ENCODE measurements at regions not wholly inside any gene's neighbourhood (a gene's known extent, or its start where the extent isn't known, plus 50 kb on each side); places are given as distances from the start of the nearest gene placed in this dataset.
A peak's percentile ranks its signal among the peaks of the same experiment; 100 is the strongest.

- ATAC-seq = peak; percentile 54
These were observed 61.9 kb downstream of the GPR6 start for GRCh38 chr6:110039981-110040383.

GRCh38 chr6:110040716-110041115 is 62.6 kb downstream of the GPR6 start:
- TF ChIP-seq PPARA (CRISPR knock-in tag; IDR thresholded peaks at IDR 0.05; ENCODE audit: borderline replicate concordance) (no peak), ARNTL (CRISPR knock-in tag; IDR thresholded peaks at IDR 0.05; ENCODE audit: borderline replicate concordance, low read depth) (no peak), GLIS3 (CRISPR knock-in tag; IDR thresholded peaks at IDR 0.05) (no peak), ZC3H10 (CRISPR knock-in tag; IDR thresholded peaks at IDR 0.05) (no peak), SNAI2 (CRISPR knock-in tag; IDR thresholded peaks at IDR 0.05) (no peak), POU6F1 (CRISPR knock-in tag; IDR thresholded peaks at IDR 0.05; ENCODE audit: borderline replicate concordance, low read depth) (no peak)

More at GRCh38 chr6:110039981-110040383, 61.9 kb downstream of the GPR6 start:
- no peak for TF ChIP-seq ISL1 (CRISPR knock-in tag; IDR thresholded peaks at IDR 0.05)

GRCh38 chr6:110041126-110041525 is 63.0 kb downstream of the GPR6 start:
- TF ChIP-seq CSRNP3 (CRISPR knock-in tag; IDR thresholded peaks at IDR 0.05) = no peak
- TF ChIP-seq ZFP30 (CRISPR knock-in tag; IDR thresholded peaks at IDR 0.05) = no peak
- no peak for ATAC-seq

More at GRCh38 chr6:110040716-110041115, 62.6 kb downstream of the GPR6 start:
- ATAC-seq = no peak

GRCh38 chr6:110041830-110042229 is 63.7 kb downstream of the GPR6 start:
- ATAC-seq = no peak

GRCh38 chr6:110042670-110043296 is 64.7 kb downstream of the GPR6 start:
- ATAC-seq = no peak
- no peak for TF ChIP-seq PPARA (CRISPR knock-in tag; IDR thresholded peaks at IDR 0.05; ENCODE audit: borderline replicate concordance)
- no peak for TF ChIP-seq ISL1 (CRISPR knock-in tag; IDR thresholded peaks at IDR 0.05)
- TF ChIP-seq ZC3H10 (CRISPR knock-in tag; IDR thresholded peaks at IDR 0.05) = no peak
- no peak for TF ChIP-seq ZNF8 (CRISPR knock-in tag; IDR thresholded peaks at IDR 0.05)
- no peak for TF ChIP-seq TOX (CRISPR knock-in tag; IDR thresholded peaks at IDR 0.05; ENCODE audit: borderline replicate concordance)
- no peak for TF ChIP-seq ZFP3 (CRISPR knock-in tag; IDR thresholded peaks at IDR 0.05)
- no peak for TF ChIP-seq RARB (CRISPR knock-in tag; IDR thresholded peaks at IDR 0.05)
- no peak for TF ChIP-seq CREB5 (CRISPR knock-in tag; IDR thresholded peaks at IDR 0.05; ENCODE audit: low read depth)
- TF ChIP-seq SNAI2 (CRISPR knock-in tag; IDR thresholded peaks at IDR 0.05) = no peak
- TF ChIP-seq ZFP30 (CRISPR knock-in tag; IDR thresholded peaks at IDR 0.05) = no peak
- no peak for TF ChIP-seq POU6F1 (CRISPR knock-in tag; IDR thresholded peaks at IDR 0.05; ENCODE audit: borderline replicate concordance, low read depth)
- TF ChIP-seq CSRNP3 (CRISPR knock-in tag; IDR thresholded peaks at IDR 0.05) = no peak
- no peak for TF ChIP-seq OSR1 (CRISPR knock-in tag; IDR thresholded peaks at IDR 0.05)
- no peak for TF ChIP-seq BACH2 (CRISPR knock-in tag; IDR thresholded peaks at IDR 0.05; ENCODE audit: borderline replicate concordance)
- TF ChIP-seq TSHZ2 (CRISPR knock-in tag; IDR thresholded peaks at IDR 0.05) = no peak
- no peak for TF ChIP-seq GLIS3 (CRISPR knock-in tag; IDR thresholded peaks at IDR 0.05)
- TF ChIP-seq ESRRG (CRISPR knock-in tag; IDR thresholded peaks at IDR 0.05) = no peak
- no peak for TF ChIP-seq CSDC2 (CRISPR knock-in tag; IDR thresholded peaks at IDR 0.05)

More at GRCh38 chr6:110041830-110042229, 63.7 kb downstream of the GPR6 start:
- no peak for TF ChIP-seq TCF4 (CRISPR knock-in tag; IDR thresholded peaks at IDR 0.05; ENCODE audit: borderline replicate concordance)
- TF ChIP-seq CSRNP3 (CRISPR knock-in tag; IDR thresholded peaks at IDR 0.05) = no peak

Measured in SK-N-SH treated with all-trans-retinoic acid at 6 μM for 48 hours (cell line).